HEK293T (cell line): ENCODE measurements at regions not wholly inside any gene's neighbourhood (a gene's known extent, or its start where the extent isn't known, plus 50 kb on each side); places are given as distances from the start of the nearest gene placed in this dataset.

ENCODE experiments used
- CTCF ChIA-PET: fragments of 350-600 bp; formaldehyde crosslinking; extraction: SDS; loops from one replicate; lab custom pipeline; 2021; ENCODE audit warnings: antibody characterized with exemption, inconsistent platforms; lab: Yijun Ruan, JAX
- POLR2A ChIA-PET: fragments of 350-600 bp; formaldehyde crosslinking; extraction: SDS; loops from one replicate; lab custom pipeline; 2020; ENCODE audit warnings: antibody characterized with exemption, inconsistent platforms; lab: Yijun Ruan, JAX
- DNase-seq: peaks from one replicate; pipeline ENCODE4 v3.0.0; 2012; ENCODE audit warnings: mixed read lengths; ENCODE audit errors: extremely low spot score
- ARNT ChIP-seq: fragments of 450-650 bp; IDR thresholded peaks from 2 replicates; pipeline ENCODE4 v1.6.1; 2017; ENCODE audit warnings: mild to moderate bottlenecking
- BHLHE40 ChIP-seq: fragments of 450-650 bp; IDR thresholded peaks from 2 replicates; pipeline ENCODE4 v1.6.1; 2016; ENCODE audit warnings: mild to moderate bottlenecking, moderate library complexity, borderline replicate concordance
- CTBP1 ChIP-seq: fragments of 450-650 bp; IDR thresholded peaks from 2 replicates; pipeline ENCODE4 v1.6.1; 2016; ENCODE audit warnings: borderline replicate concordance
- ELF4 ChIP-seq: fragments of 450-650 bp; IDR thresholded peaks from 2 replicates; pipeline ENCODE4 v1.6.1; 2017; ENCODE audit warnings: antibody characterized with exemption
- FOXA1 ChIP-seq: fragments of 450-650 bp; IDR thresholded peaks from 2 replicates; pipeline ENCODE4 v1.6.1; 2016; ENCODE audit warnings: mild to moderate bottlenecking
- FOXK2 ChIP-seq: fragments of 450-650 bp; IDR thresholded peaks from 2 replicates; pipeline ENCODE4 v1.6.1; 2016; ENCODE audit warnings: mild to moderate bottlenecking
- FOXM1 ChIP-seq: fragments of 450-650 bp; IDR thresholded peaks from 2 replicates; pipeline ENCODE4 v1.6.1; 2017; ENCODE audit warnings: mild to moderate bottlenecking, borderline replicate concordance
- HDGF ChIP-seq: fragments of 450-650 bp; IDR thresholded peaks from 2 replicates; pipeline ENCODE4 v1.6.1; 2017; ENCODE audit warnings: antibody characterized with exemption, borderline replicate concordance
- L3MBTL2 ChIP-seq: fragments of 450-650 bp; conservative IDR thresholded peaks from 2 replicates; pipeline ENCODE4 v1.6.1; 2016; ENCODE audit warnings: mild to moderate bottlenecking
- LEF1 ChIP-seq: fragments of 450-650 bp; IDR thresholded peaks from 2 replicates; pipeline ENCODE4 v1.6.1; 2017; ENCODE audit warnings: mild to moderate bottlenecking, borderline replicate concordance
- NFRKB ChIP-seq: fragments of 450-650 bp; IDR thresholded peaks from 2 replicates; pipeline ENCODE4 v1.6.1; 2016; ENCODE audit warnings: mild to moderate bottlenecking, moderate library complexity
- SP1 ChIP-seq: fragments of 450-650 bp; IDR thresholded peaks from 2 replicates; pipeline ENCODE4 v1.6.1; 2017
- SUZ12 ChIP-seq: fragments of 450-650 bp; IDR thresholded peaks from 2 replicates; pipeline ENCODE4 v1.6.1; 2016; ENCODE audit warnings: mild to moderate bottlenecking
- TARDBP ChIP-seq: fragments of 450-650 bp; IDR thresholded peaks from 2 replicates; pipeline ENCODE4 v1.6.1; 2016
- ZNF384 ChIP-seq: fragments of 450-650 bp; IDR thresholded peaks from 2 replicates; pipeline ENCODE4 v1.6.1; 2016
- TF ChIP-seq, protein P1 (sequence below): fragments of 450-650 bp; IDR thresholded peaks from 2 replicates; pipeline ENCODE4 v1.6.1; 2016

DNA sequence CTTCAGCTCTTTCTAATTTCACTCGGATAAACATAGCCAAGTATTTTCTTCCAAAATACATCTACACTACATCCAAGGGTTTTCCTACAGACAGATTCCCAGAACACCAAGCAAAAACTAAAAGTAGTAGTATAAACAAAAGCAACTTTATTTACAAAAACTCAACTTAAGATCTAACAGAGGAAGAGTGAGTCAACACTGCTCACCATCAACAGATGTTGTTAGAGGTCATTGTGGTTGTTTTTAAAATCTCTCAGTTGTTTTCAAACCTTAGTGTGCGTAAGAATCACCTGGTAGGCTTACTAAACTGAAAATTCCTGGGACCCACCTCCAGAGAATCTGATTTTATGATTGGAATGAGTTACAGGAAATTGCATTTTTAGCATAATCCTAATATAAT is 631.7 kb upstream of the SGCG start:
- DNase-seq, result no peak
- TF ChIP-seq L3MBTL2, result no peak
- TF ChIP-seq LEF1, result no peak
- TF ChIP-seq SUZ12, result no peak
- TF ChIP-seq ELF4, result no peak
- TF ChIP-seq ZNF384, result no peak
- no peak for TF ChIP-seq FOXK2
- TF ChIP-seq, protein P1, sequence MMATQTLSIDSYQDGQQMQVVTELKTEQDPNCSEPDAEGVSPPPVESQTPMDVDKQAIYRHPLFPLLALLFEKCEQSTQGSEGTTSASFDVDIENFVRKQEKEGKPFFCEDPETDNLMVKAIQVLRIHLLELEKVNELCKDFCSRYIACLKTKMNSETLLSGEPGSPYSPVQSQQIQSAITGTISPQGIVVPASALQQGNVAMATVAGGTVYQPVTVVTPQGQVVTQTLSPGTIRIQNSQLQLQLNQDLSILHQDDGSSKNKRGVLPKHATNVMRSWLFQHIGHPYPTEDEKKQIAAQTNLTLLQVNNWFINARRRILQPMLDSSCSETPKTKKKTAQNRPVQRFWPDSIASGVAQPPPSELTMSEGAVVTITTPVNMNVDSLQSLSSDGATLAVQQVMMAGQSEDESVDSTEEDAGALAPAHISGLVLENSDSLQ, result no peak
- no peak for TF ChIP-seq BHLHE40
- no peak for TF ChIP-seq ARNT
- TF ChIP-seq NFRKB, result no peak
- TF ChIP-seq HDGF, result no peak
- no peak for TF ChIP-seq FOXA1
- no peak for TF ChIP-seq FOXM1
- no peak for TF ChIP-seq CTBP1
- TF ChIP-seq TARDBP, result no peak
- TF ChIP-seq SP1, result no peak
- ChIA-PET POLR2A (no interaction called here), CTCF (no interaction called here)

DNA sequence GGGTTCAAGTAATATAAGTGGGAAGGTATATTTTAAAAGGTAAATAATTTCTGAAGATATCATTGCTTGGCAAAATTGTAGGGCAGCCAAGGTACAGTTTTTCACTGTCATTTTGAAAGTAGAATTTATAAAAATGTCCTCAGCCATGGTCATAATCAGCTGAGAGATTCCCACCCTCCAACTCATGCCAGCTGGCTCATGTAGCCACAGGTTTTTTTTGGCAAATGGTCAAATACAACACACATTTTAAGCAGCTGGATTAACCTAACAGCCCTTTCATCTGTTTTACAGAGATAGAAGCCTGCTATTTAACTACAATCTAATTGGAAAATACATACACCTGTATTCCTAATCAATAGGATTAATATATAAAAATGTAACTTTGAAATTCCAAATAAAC is 619.2 kb upstream of the SGCG start:
- ChIA-PET CTCF (no interaction called here), POLR2A (no interaction called here)
- DNase-seq, result no peak
- TF ChIP-seq ELF4, result no peak
- no peak for TF ChIP-seq BHLHE40
- TF ChIP-seq FOXM1, result no peak
- no peak for TF ChIP-seq SP1
- TF ChIP-seq, protein P1, result no peak
- no peak for TF ChIP-seq NFRKB
- TF ChIP-seq LEF1, result no peak
- TF ChIP-seq CTBP1, result no peak
- no peak for TF ChIP-seq HDGF
- TF ChIP-seq ARNT, result no peak
- no peak for TF ChIP-seq L3MBTL2
- no peak for TF ChIP-seq SUZ12
- TF ChIP-seq ZNF384, result no peak
- no peak for TF ChIP-seq FOXA1
- TF ChIP-seq FOXK2, result no peak
- TF ChIP-seq TARDBP, result no peak

DNA sequence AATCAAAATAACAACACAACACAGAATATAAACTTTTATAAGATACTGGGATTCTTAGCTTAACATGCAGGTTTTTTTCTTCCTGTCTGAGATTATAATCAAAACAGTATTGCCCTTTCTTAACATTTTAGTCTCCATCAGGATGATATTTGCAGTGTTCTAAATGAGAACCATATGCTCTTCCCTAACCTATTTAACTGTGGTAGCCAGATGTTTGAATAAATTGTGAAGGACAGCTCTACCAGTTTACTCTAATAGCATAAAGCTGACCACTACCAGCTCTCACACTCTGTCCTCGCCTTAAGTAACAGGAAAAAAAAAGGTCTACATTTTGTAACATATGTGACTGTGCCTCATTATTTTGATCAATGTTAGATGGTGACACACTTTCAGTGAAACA is 618.7 kb upstream of the SGCG start:
- CTCF ChIA-PET, result no interaction called here
- no peak for TF ChIP-seq CTBP1
- TF ChIP-seq ELF4, result no peak
- DNase-seq, result no peak
- POLR2A ChIA-PET, result no interaction called here

DNA sequence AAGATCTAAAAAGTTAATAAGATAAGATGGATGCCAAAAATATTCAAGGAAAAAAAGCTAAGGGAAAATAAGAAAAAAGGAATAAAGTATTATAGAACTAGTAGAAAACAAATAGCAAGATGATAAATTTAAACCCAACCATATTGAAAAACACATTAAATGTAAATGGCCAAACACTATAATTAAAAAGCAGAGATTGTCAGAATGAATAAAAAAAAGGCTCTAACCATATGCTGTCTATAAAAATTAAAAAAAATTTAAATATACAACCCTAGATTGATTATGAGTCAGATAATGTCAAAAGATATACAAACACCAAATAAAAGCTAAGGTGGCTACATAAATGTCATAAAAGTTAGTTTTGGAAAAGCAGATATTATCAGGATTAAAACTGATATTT is 617.5 kb upstream of the SGCG start:
- POLR2A ChIA-PET, result no interaction called here
- CTCF ChIA-PET, result no interaction called here
- TF ChIP-seq FOXK2 (no peak), FOXA1 (no peak), SUZ12 (no peak)
- no peak for DNase-seq

DNA sequence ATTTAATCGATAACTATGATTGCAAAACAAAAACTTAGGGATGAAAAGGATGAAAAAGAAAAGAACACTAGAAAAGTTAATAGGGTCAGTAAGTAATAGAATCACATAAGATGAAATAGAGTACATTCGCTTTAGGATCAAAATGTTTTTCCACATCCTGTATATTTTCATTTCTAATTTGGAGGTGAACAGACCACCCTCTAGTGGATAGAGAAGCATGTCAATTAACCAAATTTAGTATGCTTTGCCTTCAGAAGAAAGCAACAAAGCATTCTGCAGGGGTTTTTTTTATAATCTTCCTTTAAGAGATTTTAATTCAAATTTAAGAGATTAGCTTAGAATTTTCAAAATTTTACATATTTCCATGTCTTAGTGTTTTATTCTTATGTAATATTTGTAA is 611.0 kb upstream of the SGCG start:
- ChIA-PET CTCF (no interaction called here), POLR2A (no interaction called here)
- TF ChIP-seq, protein P1, result no peak
- no peak for TF ChIP-seq FOXK2
- no peak for TF ChIP-seq FOXA1
- TF ChIP-seq BHLHE40, result no peak
- no peak for TF ChIP-seq SUZ12
- TF ChIP-seq SP1, result no peak
- no peak for TF ChIP-seq CTBP1
- TF ChIP-seq ZNF384, result no peak
- no peak for TF ChIP-seq ELF4
- TF ChIP-seq TARDBP, result no peak
- TF ChIP-seq L3MBTL2, result no peak
- TF ChIP-seq NFRKB, result no peak
- no peak for TF ChIP-seq LEF1
- no peak for TF ChIP-seq HDGF
- TF ChIP-seq FOXM1, result no peak
- TF ChIP-seq ARNT, result no peak
- DNase-seq, result no peak

DNA sequence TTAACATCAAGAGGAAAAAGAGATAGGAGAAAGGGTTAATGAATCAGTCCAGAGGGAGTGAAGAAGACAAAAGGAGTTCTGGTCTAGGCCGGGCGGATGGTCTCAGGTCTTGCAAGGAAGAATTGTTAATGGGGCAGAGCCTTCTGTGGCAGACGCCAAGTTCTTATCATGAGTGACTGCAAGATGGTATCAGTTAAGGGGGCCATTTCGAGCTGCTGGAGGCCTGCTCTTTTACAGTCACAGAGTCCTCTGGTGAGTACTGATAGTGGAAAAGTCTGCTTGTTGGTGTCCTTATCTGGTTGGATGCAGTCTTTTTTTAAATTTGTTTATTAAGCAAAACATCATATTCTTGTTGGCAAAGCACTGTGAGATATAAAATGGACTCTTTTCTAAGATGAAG is 590.9 kb upstream of the SGCG start:
- TF ChIP-seq FOXK2, result no peak
- no peak for TF ChIP-seq L3MBTL2
- no peak for TF ChIP-seq HDGF
- no peak for TF ChIP-seq LEF1
- TF ChIP-seq TARDBP, result no peak
- no peak for TF ChIP-seq BHLHE40
- TF ChIP-seq, protein P1, result no peak
- no peak for TF ChIP-seq ZNF384
- ChIA-PET CTCF (no interaction called here), POLR2A (no interaction called here)
- DNase-seq, result no peak
